ENCODE measurements at regions not wholly inside any gene's neighbourhood (a gene's known extent, or its start where the extent isn't known, plus 50 kb on each side); places are given as distances from the start of the nearest gene placed in this dataset.

DNA sequence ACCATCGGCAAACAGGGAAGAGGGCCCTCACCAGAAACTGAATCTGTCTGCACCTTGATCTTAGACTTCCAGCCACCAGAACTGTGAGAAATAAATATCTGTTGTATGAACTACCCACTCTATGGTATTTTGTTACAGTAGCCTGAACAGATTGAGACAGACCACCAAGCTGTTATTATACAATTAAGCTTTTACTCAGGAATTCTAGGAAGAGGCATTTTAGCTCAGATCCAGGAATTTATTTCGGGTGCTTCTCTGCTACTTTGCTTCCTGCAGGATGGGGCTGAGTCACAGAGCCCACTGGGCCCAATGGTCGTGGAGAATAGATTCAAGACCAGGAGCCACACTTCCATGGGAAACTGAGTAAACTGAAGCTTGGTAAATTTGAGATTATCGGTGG is 145.5 kb upstream of the PFN2 start:
- DNase-seq = no peak

DNA sequence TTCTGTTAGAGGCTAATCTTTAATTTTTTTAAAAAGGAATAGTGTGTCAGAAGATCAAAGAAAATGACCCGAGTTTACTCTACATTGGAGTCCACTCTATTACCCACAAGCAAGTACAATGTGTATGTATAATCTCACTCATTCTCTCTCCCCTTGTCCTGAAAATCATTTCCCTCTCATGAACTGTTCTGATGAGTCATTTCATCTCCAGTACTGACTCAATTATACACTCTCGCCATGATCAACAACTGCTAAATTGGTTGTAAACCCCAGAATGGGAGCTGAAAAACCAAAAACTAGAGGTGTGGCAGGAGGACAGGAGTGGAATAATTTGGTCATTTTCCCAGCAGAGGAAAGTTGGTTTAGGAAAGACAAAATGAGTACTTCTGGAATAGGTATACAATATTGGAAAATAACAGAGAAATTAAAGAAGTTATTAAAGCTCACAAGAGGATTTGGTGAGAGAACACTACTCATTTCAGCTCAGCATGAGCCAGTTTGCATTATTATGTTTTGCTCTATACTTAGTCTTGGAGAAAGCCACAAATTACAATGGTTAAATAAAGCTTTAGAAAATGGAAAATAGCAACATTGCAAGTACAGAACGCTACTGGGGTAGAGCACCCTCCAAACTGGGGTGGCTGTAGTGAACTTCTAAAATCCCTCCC is 144.3 kb upstream of the PFN2 start:
- DNase-seq = no peak

- DNase-seq = no peak
Measured at GRCh38 chr3:150114273-150114672, 143.6 kb upstream of the PFN2 start.

DNA sequence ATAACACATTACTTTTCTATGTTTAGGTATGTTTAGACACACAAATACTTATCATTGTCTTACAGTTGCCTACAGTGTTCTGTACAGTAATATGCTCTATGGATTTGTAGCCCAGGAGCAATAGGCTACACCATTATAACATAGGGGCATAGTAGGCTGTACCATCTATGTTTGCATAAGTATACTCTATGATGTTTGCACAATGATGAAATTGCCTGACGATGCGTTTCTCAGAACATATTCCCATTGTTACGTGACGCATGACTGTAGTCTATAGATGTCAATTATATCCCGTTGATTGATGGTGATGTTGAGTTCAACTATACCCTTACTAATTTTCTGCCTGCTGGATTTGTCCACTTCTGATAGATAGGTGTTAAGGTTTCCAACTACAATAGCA is 139.4 kb upstream of the PFN2 start:
- peak; percentile 18 for DNase-seq

DNA sequence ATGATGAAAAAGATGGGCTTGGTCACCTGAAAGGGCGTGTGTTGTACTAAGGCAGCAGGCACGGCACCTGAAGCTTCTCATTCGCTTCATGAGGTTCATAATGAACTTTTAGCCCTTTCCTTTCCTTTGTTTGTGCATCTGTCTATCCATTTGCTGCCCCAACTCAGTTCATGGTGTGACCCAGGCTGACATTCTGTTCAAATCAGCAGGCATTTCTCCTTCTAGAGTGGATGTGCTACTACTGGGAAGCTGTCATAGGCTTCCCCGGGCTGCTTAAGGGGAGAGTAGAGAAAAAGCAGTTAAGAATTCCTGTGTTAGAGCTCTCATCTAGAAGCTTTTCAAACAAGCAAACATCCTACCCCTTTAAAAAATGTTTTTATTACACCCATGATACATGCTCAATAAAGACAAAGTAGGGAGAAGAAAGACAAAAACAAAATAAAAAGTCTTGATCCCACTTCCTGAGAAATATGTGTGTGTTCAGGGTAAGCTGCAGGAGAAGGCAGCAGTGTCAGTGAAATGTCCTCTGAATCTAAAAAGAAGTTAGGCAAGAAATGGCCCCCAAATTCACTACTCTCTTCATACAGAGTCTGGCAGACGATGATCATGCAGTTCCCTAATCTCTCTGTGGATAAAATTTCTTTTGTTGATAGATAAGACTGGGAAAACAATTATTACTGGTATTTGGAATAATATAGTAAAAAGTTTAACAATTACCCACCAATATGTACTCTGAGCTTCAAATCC is 136.9 kb upstream of the PFN2 start:
- DNase-seq = no peak

DNA sequence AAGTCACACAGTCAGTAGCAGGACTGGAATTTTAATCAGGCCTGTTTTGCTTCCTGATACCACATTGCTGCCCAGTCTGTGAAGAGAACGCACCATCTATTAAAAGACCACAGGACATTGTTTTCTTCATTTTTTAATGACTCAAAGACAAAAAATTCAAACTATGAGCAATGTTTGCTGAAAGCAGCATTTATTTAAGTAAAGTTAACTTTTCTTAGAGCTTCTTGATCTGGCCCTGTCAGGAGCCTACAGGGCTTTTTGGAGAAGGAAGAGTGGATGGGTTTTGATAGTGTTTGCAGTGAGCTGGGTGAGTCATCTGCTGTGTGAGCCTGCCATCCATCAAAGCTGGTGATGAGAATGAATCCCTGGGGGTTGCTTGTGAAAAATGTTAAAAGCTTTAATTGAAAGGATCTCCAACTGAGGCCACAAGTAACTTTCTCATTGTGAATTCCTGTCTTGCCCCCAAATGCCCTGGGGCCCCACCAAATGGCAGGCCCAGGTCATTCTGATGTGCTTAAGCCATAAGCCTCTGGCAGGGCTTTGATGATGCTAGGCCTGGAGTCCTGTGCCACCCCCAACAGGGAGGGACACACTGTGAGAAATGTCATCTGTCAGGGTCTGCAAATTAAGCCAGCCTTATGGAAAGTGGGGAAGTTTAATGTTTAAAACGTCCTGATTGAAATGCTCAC is 136.2 kb upstream of the PFN2 start:
- DNase-seq = peak; percentile 28

DNA sequence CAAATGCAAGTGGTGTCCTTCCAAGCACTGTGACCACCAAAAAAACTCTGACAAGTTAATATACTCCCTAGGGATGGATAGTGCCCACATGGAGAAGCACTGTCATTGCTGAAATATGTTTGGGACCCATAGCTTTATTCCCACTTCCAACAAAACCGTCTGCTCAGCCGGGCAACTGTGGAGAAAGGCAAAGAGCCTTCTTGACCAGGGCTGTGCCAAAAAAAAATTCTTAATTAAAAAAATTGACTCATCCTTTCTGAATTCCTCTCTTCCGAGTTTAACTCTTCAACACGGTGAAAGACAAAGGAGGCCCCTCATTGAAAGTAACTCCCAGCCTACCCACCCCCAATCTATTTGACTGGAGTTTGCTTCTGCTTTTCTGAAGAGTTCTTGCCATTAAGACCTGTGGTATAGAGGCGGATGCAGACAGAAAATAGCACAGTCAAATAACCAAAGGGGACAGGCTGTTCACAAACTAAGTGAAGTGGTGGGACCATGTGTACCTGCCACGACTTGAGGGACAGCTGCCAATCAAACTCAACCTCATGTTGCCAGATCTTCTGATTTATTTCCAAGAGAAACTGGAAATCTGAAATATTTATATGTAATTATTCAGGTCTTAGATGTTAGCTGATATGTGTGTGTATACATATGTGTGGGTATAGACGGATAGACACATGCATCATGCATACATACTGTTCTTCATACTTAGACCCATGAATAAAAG is 135.4 kb upstream of the PFN2 start:
- DNase-seq = no peak

DNA sequence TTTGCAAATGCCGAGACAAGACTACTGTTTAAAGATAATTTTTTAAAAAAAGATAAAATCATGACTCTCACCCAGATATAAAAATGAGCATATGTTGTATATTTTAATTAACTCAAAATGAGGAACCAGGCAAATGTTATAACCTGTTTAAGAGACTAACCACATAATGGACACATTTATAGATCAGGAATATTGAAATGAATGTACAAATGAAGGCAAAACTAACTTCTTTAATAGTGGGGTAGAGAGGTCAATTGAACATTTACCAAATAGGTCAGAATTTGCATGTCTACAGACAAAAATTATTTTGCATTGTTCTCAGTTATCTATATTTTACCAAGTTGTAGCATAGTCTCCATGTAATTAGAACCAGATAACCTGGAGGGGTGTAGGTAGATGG is 134.3 kb upstream of the PFN2 start:
- no peak for DNase-seq

DNA sequence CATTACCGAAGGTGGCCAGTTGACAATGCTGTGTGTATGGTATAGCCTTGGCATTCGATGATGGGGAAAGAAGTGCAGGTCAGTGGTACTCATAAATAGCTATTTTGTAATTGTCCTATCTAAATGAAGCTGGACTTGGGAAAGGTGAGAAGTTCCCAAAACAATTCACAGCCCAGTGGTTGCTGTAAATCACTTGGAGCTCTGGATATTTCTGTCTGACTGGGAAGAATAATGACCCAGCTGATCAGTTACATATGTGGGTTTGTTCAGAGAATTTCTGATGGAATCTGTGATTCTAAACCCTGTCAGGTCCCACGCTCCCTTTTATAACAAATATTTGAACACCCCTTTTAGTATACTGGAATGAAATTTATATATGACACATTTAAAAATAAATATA is 133.9 kb upstream of the PFN2 start:
- DNase-seq = no peak

GRCh38 chr3:150101016-150101415 is 130.3 kb upstream of the PFN2 start:
- DNase-seq = no peak

DNA sequence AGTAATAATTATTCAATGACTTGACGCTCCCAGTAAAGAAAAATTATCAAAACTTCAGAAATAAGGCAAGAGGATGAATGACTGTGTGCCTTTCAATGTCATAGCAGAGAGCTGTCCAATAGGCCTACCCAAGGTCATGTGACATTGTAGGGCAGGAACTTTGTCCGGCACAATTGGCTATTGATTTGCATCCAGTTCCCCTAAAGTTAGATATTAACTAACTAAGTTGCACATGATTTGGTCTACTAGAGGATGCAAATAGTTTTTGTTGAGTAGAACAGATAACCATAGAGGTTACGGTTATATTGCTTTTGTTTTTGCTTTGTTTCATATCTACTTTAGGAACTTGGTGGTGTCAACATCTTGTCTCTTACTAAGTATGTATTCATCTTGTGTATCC is 127.9 kb upstream of the PFN2 start:
- DNase-seq = no peak

- DNase-seq = no peak
Measured at GRCh38 chr3:150097588-150097890, 126.8 kb upstream of the PFN2 start.

DNA sequence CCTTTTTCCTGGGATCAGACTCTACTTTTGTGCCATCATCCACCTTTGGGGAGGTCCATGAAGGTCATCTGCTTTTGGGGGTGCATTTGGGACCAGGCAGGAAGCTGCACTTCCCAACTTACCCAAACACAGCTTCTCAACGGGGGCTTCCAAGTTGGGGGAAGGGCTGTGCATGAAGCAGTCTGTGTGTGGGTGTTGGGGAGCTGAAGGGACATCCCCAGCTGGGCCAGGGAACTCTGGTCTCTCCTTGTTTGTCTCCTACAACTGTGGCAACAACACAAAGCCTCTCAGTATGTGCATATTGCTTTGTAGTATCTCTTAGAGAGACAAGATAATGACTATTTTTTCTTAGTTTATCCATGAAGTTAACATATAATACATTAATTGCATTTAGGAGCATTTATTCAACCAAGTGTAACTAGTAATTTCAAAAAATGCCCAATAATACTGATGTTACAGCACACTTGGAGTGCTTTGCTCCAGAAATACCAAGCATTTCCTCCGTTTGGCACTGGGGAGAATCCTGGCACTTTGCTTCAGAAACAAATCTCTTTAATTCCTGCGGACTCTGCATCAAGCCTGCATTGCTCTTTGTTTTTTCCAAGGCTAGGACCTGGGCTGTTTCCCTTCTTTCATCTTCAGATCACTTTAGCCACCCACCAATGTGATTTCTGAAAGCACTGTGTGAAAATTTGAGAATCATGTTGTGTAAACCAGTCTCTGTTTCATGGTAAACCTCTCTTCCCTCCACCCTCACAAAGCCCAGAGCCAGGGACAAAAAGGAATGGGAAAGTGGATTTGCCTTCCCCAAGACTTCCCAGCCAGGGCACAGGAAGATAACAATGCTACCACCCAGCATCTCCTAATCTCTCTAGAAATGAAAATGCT is 126.2 kb upstream of the PFN2 start:
- no peak for DNase-seq

DNA sequence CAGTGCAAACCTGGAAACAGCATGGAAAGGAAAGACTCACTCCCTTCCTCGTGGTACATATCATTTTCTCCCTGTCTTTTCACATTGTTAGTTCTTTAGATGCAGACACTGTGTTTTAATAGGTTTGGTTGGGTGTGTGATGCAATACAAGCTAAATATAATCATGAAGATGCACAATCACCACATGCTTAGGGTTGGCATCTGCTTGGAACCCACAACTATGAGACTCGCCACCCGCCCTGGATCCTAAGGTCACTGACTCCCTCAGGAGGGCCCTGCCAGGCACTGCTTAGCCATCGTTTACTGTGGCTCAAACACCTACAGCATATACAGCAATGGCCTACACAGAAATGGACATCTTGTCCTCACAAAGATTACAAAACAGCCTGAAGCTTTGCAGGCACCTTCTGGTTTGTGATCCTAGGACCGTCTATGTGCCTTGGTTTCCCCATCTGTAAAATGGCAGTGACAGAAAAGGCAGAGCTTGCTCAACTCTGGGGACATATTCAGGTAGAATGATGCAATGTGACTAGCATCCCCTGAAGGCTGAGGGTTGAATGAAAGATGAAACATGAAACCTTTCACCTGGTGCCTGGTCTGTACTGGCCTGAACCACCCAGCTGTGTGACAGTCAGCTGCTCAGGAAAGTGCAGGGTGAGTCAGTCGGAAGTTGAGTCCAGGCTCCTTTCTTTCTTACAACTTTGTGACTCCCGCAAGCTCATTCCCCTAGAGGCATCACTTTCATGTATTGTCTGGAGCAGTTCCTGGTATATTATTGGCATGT is 123.6 kb upstream of the PFN2 start:
- DNase-seq = peak; percentile 39

- peak; percentile 65 for DNase-seq
Measured at GRCh38 chr3:150091626-150092025, 120.9 kb upstream of the PFN2 start.

- DNase-seq = no peak
Measured at GRCh38 chr3:150090877-150091276, 120.2 kb upstream of the PFN2 start.

DNA sequence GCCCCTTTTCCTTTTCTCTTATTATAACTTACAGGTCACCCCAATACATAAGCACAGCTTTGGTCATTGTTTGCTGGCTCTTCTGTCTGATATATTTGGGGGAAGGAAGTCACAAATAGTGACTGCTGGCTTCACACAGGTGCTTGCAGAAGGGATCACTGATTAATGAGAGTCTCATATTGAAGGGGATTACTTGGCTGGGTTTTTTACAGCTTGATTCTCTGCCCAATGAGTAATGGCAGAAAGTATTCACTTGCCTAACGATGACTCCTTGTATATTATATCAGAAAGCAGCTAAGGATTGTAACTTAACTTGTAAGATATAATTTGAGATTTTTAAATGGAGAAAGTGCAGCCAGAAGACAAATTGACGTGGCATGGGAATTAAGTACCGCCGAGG is 119.3 kb upstream of the PFN2 start:
- DNase-seq = no peak

- DNase-seq = no peak
Measured at GRCh38 chr3:150084128-150084527, 113.4 kb upstream of the PFN2 start.

DNA sequence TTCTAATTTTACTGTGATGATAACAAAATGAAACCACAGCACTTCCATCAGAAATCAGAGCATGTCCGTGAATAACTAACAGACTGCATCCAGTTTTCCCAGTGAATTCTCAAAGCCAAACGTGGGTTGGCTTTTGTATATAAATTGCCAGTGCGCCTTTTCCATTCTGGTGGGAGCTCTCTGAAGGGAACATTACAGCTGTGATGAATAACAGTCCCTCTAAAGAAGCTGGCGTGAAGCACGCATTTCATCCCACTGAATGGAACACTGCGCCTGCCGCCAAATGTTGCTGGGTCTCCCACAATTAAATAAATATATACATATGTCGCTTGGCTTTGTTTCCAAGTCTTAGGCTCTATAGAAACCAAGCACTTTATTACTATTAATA is 113.0 kb upstream of the PFN2 start:
- no peak for DNase-seq

- DNase-seq = no peak
Measured at GRCh38 chr3:150082898-150083654, 112.4 kb upstream of the PFN2 start.

GRCh38 chr3:150081084-150081483 is 110.4 kb upstream of the PFN2 start:
- no peak for DNase-seq

All from NCI-H2171 treated with DMSO at 0.1 percent for 48 hours (cell line).